ENCODE measurements at regions not wholly inside any gene's neighbourhood (a gene's known extent, or its start where the extent isn't known, plus 50 kb on each side); places are given as distances from the start of the nearest gene placed in this dataset.
"Not testable (repeated sequence)": the region's sequence is repeated elsewhere in the genome, so short reads cannot be mapped to it uniquely, and the experiment has no call there.

DNA sequence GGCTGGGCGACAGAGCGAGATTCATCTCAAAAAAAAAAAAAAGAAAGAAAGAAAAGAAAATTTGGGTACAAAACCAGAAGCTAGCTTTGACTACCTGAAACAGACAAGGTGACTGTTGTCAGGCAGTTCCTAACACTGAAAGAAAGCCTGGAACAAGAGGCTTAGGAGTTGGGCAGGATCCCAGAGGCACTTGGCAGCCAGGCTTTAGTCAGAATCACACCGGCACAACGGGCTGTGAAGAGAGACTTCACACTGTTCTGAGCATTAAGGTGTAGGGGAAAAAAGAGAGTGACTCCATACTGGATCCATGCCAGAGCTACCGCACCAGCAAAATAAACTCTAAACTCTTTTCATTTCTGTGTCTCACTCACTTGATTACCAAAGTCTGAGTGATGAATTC, 130.8 kb downstream of the ZNF467 start:
- TF ChIP-seq, protein P1, sequence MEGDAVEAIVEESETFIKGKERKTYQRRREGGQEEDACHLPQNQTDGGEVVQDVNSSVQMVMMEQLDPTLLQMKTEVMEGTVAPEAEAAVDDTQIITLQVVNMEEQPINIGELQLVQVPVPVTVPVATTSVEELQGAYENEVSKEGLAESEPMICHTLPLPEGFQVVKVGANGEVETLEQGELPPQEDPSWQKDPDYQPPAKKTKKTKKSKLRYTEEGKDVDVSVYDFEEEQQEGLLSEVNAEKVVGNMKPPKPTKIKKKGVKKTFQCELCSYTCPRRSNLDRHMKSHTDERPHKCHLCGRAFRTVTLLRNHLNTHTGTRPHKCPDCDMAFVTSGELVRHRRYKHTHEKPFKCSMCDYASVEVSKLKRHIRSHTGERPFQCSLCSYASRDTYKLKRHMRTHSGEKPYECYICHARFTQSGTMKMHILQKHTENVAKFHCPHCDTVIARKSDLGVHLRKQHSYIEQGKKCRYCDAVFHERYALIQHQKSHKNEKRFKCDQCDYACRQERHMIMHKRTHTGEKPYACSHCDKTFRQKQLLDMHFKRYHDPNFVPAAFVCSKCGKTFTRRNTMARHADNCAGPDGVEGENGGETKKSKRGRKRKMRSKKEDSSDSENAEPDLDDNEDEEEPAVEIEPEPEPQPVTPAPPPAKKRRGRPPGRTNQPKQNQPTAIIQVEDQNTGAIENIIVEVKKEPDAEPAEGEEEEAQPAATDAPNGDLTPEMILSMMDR (conservative IDR thresholded peaks at IDR 0.05): no peak
- peak overlapping the region; percentile 26; the same call in 1 of the 2 replicates for H3K27ac ChIP-seq

DNA sequence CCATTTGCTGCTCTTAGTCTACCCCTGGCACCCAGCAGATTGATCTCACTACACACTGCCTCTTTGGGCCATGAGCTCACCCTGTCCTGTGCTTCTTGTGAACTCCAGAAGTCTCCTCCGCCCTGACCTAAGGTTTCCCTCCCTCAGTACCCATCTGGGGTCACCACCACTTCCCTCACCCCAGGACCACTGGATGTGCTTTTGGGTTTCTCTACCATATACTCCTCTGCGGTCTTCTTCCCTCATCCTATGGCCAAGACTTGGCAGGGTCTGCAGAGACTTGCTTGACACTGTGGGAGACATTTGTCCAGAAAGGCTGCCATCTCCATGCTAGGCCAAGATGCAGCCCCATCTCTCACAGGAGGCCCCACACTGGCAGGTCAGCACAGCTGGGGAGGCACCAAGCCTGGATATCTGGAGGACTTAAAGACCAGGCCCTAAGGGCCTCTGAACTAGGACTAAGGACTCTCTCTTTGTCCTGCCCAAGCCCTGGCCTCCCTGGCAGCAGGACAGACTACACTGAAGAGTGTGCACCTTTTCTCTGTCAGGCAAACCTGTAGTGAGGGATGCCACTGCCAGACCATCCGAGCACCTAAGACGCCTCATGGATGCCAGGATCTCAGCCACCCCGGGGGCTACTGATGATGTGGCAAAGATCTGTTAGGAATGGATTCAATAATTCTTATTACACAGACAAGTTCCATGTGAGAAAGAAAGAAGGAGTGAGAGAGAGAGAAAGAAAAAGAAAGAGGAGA, 134.6 kb downstream of the ZNF467 start:
- H3K27ac ChIP-seq: no peak overlapping the region
- TF ChIP-seq, protein P1 (conservative IDR thresholded peaks at IDR 0.05): no peak

DNA sequence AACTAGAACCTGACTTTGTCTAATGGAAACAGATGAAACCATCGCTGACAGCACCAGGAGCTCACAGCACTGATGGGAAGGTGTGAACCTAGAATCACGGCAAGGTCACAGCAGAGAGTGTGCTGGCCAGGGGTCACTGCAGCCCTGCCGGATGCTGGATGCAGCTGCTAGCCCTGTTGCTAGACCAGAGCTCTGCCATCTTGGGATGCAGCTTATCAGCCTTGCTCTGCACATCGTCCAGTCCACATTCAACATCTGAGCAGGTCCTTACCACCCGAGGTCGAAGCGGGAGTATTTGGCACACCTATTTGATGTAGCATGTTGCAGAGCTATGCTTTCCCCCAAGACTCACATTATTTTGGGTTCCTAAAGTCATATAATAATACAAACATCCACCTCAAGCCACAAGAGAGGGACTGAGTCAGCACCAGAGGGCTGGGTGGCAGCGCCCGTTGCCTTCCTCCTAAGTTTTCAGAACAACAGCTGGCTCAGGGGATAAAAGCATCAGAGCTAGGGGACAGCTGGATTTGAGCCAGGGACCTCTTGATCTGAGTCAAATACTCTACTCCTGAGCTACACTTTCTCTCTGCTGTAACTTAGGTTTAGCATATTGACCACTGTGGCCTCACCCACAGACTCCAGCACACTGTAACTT, 135.3 kb downstream of the ZNF467 start:
- H3K27ac ChIP-seq: no peak overlapping the region
- TF ChIP-seq, protein P1 (conservative IDR thresholded peaks at IDR 0.05): no peak

DNA sequence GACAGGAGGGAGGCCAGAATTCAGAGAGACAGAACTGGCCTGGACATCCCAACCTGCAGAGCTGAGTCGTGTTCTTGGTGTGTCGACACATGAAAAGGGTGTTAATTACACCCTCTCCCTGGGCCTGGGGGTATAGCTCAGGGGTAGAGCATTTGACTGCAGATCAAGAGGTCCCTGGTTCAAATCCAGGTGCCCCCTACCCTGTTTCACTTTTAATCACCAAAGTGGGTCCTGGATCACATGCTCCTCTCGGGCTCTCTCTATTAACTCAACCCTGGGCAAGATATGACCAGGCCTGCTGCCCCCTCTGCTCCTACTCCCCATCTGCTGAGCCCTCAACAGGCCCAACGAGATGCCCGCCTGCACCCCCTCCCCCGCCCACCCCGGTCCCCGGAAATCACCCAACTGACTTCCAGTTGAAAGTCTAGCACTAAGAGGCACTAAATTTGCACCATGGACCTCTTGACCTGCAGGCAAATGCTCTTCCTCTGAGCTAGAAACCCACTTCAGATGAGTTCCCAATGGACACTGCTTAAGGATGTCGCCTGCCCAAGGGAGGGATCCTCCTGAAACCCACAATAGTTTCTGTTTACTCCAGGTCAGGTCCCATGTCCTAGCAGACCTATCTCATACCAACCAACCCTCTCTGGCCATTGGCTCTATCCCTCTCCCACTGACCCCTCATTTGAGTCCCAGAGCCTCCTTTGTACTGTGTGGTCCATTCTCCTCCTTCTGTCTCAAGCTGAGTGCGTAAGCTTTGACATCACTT, 137.6 kb downstream of the ZNF467 start:
- no peak overlapping the region for H3K27ac ChIP-seq
- TF ChIP-seq, protein P1 (conservative IDR thresholded peaks at IDR 0.05): no peak

DNA sequence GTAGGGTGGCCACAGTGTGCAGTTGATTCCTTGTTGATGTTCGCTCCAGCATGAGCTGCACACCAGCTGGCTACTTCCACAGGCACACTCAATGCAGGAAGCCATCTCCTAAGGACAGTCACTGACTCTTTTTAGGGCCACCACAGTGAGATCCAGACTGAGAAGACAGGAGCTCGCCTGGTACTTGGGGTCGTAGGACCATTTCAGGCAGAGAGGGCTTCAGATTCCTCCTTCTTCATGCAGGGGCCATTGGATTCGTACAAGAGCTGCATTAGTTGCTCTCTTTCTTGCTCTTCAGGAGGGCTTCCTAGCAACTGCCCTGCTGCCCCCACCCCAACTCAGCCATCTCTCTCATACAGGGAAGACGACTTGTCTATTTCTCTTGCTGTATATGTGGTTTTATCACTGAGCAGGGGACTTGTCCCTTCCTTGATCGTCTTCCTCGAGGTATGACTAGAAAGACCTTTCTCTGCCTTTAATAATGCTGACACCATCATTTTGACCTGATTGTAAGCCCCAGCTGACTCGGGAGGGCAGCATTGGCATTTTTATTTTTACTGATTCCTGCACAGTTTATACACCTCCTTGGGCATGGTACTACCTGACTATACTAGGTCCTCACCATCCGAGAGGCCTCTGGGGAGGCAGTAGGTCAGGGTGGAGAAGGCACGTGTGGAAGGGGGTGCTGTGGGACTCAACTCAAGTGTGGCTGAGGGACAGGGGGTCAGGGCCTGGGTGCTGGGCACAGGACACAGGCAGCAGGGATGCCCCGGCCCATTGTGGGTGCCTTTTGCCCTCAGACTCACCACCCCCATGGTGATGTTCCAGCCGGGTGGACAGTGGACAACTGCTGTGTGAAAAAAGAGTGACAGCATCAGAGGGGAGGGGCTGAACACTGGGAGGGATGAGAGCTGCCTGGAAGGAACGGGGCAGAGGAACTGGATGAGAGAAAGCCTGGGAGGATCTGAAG, 136.7 kb upstream of the ZNF746 start:
- no peak overlapping the region for H3K27ac ChIP-seq

DNA sequence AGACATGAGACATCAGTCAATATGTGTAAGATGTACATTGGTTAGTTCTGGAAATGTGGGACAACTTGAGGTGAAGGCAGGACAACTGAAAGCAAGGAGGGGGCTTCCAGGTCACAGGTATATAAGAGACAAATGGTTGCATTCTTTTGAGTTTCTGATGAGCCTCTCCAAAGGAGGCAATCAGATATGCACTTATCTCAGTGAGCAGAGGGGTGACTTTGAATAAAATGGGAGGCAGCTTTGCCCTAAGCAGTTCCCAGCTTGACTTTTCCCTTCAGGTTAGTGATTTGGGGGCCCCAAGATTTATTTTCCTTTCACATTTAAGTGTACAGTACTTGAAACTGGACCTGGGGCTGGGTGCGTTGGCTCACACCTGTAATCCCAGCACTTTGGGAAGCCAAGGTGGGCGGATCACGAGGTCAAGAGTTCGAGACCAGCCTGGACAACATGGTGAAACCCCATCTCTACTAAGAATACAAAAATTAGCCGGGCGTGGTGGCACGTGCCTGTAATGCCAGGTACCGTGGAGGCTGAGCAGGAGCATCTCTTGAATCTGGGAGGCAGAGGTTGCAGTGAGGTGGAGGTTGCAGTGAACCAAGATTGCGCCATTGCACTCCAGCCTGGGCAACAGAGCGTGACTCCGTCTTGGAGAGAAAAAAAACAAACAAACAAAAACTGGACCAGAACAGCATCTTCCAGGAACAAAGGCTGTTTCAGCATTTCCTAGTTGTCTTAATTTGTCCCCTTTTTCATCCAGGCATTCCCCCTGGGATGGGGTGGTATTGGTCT, 130.9 kb upstream of the ZNF746 start:
- H3K27ac ChIP-seq: not testable (repeated sequence)

More for the DNA sequence above, 136.7 kb upstream of the ZNF746 start:
- TF ChIP-seq, protein P1 (conservative IDR thresholded peaks at IDR 0.05): no peak

DNA sequence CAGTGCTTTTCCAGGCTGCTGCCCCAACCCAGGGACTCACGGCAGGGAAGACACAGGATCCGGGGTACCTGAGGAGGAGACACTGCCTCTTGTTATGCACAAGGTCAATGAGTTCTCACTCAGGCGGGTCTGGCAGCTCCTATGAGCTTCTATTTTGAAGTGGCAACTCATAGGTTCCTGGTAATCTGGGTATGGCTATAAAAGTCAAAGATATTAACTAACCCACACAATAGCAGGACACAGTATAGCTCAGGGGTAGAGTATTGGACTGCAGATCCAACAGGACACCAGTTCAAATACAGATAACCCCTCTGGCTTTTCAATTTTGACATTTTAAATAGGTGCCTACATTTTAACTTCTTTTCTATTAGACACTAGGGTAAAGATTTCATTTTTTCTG, 130.3 kb upstream of the ZNF746 start:
- peak overlapping the region; percentile 99 for H3K27ac ChIP-seq
- TF ChIP-seq, protein P1 (conservative IDR thresholded peaks at IDR 0.05): no peak
